ENCODE measurements at regions not wholly inside any gene's neighbourhood (a gene's known extent, or its start where the extent isn't known, plus 50 kb on each side); places are given as distances from the start of the nearest gene placed in this dataset.

DNA sequence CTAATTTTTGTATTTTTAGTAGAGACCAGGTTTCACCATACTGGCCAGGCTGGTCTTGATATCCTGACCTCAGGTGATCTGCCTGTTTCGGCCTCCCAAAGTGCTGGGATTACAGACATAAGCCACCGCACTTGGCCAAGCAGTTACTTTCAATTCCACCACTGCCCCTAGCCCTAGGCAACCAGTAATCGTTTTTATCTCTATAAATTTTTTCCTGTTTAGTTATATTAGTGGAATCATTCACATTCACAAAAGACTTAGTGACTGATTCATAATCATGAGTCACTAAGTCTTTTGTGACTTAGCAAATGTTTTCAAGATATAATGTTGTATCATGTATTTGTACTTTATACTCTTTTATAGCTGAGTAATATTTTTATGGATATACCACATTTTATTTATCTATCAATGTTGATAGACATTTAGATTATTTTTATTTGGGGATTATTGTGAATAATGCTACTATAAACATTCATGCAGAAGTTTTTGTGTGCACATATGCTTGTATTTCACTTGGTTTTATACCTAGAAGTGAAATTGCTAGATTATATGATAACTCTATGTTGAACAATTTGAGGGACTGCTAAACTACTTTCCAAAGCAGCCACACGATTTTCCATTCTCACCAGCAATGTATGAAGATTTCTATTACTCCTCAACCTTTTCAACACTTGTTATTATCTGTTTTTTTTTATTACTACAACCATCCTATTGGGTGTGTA is 421.4 kb upstream of the ID4 start:
- no peak for DNase-seq (ENCODE audit: extremely low spot score)
- H3K27ac ChIP-seq (replicated peaks in 1 of 4) = no peak overlapping the region
- H3K9me3 ChIP-seq = peaks cover 0 to 6% (median 0%) of the 10 kb centered on the region in 4 donors
- H3K27me3 ChIP-seq = no peaks in the 10 kb centered on the region
- H3K4me1 ChIP-seq = no peaks in the 10 kb centered on the region
- H3K36me3 ChIP-seq = no peaks in the 10 kb centered on the region
- intact Hi-C loops (cut with DNase I) = no loop called here
- no peak overlapping the region for H3K4me3 ChIP-seq
- 79% methylated on average over 4 of the region's 4 CpGs for WGBS
- TF ChIP-seq POLR2A (IDR thresholded peaks at IDR 0.05; ENCODE audit: low read depth) (no peak), POLR2AphosphoS5 (IDR thresholded peaks at IDR 0.05) (no peak), EP300 (IDR thresholded peaks at IDR 0.05) (no peak)
- TF ChIP-seq, protein P1, sequence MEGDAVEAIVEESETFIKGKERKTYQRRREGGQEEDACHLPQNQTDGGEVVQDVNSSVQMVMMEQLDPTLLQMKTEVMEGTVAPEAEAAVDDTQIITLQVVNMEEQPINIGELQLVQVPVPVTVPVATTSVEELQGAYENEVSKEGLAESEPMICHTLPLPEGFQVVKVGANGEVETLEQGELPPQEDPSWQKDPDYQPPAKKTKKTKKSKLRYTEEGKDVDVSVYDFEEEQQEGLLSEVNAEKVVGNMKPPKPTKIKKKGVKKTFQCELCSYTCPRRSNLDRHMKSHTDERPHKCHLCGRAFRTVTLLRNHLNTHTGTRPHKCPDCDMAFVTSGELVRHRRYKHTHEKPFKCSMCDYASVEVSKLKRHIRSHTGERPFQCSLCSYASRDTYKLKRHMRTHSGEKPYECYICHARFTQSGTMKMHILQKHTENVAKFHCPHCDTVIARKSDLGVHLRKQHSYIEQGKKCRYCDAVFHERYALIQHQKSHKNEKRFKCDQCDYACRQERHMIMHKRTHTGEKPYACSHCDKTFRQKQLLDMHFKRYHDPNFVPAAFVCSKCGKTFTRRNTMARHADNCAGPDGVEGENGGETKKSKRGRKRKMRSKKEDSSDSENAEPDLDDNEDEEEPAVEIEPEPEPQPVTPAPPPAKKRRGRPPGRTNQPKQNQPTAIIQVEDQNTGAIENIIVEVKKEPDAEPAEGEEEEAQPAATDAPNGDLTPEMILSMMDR (IDR thresholded peaks at IDR 0.05) = no peak

DNA sequence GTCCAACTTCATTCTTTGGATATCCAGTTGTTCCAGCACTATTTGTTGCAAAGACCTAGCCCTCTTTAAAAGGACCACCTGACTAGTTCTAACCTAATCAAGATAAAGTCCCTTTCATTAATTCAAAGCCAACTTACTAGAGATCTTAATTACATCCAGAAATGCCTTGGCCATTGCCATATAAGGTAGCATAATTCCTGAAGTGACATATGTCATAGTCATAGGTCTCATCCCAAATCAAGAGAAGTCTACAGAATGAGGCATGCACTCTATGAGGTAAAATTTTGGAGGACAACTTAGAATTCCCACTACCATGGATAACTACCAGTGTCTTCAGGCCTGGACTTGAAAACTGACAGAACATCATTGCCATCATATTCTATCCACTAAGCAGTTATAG is 420.4 kb upstream of the ID4 start:
- H3K9me3 ChIP-seq = peaks cover 0 to 6% (median 0%) of the 10 kb centered on the region in 4 donors
- DNase-seq (ENCODE audit: extremely low spot score) = no peak
- intact Hi-C loops (cut with DNase I) = no loop called here
- TF ChIP-seq, protein P1 (IDR thresholded peaks at IDR 0.05) = no peak
- TF ChIP-seq EP300 (IDR thresholded peaks at IDR 0.05) = no peak
- TF ChIP-seq POLR2A (IDR thresholded peaks at IDR 0.05; ENCODE audit: low read depth) = no peak
- TF ChIP-seq POLR2AphosphoS5 (IDR thresholded peaks at IDR 0.05) = no peak
- no peaks in the 10 kb centered on the region for H3K4me1 ChIP-seq
- H3K27ac ChIP-seq (replicated peaks in 1 of 4) = no peak overlapping the region
- H3K36me3 ChIP-seq = no peaks in the 10 kb centered on the region
- no peaks in the 10 kb centered on the region for H3K27me3 ChIP-seq
- no peak overlapping the region for H3K4me3 ChIP-seq

DNA sequence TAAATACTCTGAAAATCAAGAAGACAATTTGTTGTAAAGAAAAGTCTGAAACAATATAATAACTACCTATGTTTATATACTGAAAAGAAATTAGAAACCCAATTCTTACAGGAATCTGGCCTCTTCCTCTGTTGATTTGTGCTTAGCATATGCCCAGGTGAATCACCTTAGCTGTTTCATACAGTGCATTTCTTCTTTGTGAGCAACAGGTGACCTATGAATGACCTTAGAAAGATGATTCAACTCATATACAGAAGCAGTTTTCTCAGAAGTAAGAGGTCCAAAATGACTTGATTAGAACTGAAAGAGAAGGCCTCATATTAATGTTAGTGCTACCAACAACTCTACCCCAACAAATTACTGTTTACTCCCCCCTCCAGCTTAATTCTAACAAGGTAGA is 419.5 kb upstream of the ID4 start:
- TF ChIP-seq, protein P1 (IDR thresholded peaks at IDR 0.05) = no peak
- TF ChIP-seq POLR2A (IDR thresholded peaks at IDR 0.05; ENCODE audit: low read depth) (no peak), EP300 (IDR thresholded peaks at IDR 0.05) (no peak), POLR2AphosphoS5 (IDR thresholded peaks at IDR 0.05) (no peak)
- intact Hi-C loops (cut with DNase I) = no loop called here
- Histone ChIP-seq H3K4me3 (no peak overlapping the region), H3K4me1 (no peaks in the 10 kb centered on the region), H3K27ac (replicated peaks in 1 of 4) (no peak overlapping the region), H3K36me3 (no peaks in the 10 kb centered on the region), H3K9me3 (peaks cover 0 to 6% (median 0%) of the 10 kb centered on the region in 4 donors), H3K27me3 (no peaks in the 10 kb centered on the region)
- no peak for DNase-seq (ENCODE audit: extremely low spot score)

DNA sequence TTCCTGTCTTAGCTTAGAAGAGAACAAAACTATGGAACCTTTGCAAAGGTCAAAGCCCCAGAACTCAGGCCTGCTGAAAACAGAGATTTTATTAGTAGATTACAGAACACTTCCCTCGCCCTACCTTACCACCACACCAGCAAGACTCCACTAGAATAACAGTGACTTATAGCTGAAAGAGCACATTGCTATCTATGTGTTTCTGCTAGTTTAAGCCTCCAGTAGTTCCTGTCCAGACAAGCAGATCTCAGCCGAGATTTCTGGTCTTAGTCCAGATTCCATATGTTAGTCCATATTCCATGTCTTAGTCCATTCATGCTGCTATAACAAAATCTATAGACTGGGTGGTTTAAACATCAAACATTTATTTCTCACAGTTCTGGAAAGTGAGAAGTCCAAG is 412.3 kb upstream of the ID4 start:
- no peak for DNase-seq (ENCODE audit: extremely low spot score)
- 53% methylated on average over 2 of the region's 2 CpGs for WGBS
- Histone ChIP-seq H3K9me3 (peaks cover 0 to 5% (median 2%) of the 10 kb centered on the region in 4 donors), H3K27ac (replicated peaks in 1 of 4) (no peak overlapping the region), H3K4me1 (no peaks in the 10 kb centered on the region), H3K36me3 (no peaks in the 10 kb centered on the region), H3K27me3 (no peaks in the 10 kb centered on the region), H3K4me3 (no peak overlapping the region)
- intact Hi-C loops (cut with DNase I) = no loop called here
- TF ChIP-seq, protein P1 (IDR thresholded peaks at IDR 0.05) = no peak
- TF ChIP-seq EP300 (IDR thresholded peaks at IDR 0.05) = no peak

DNA sequence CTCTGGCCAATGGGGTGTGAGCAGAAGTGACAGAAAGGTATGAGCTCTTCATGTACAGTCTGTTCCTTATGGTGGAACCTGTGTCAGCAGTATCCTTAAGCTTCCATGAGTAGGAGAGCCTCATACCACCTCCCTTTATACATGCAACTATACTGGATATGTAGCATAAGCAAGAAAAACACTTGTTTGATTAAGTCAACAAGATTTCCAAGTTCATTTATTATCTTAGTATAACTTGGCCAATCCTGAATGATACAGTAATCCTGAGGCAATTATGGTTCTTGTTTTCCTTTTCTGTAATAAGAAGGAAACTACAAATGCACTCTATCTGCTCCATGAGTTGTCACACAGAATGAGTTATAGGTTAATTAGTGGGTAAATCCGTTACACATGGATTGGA is 409.6 kb upstream of the ID4 start:
- H3K27ac ChIP-seq (replicated peaks in 1 of 4) = no peak overlapping the region
- peaks cover 0 to 7% (median 4%) of the 10 kb centered on the region in 4 donors for H3K4me1 ChIP-seq
- H3K27me3 ChIP-seq = no peaks in the 10 kb centered on the region
- intact Hi-C loops (cut with DNase I) = no loop called here
- 70% methylated on average over 1 of the region's 1 CpG for WGBS
- no peaks in the 10 kb centered on the region for H3K36me3 ChIP-seq
- TF ChIP-seq POLR2AphosphoS5 (IDR thresholded peaks at IDR 0.05) = no peak
- no peak for TF ChIP-seq POLR2A (IDR thresholded peaks at IDR 0.05; ENCODE audit: low read depth)
- no peak for TF ChIP-seq EP300 (IDR thresholded peaks at IDR 0.05)
- TF ChIP-seq, protein P1 (IDR thresholded peaks at IDR 0.05) = no peak
- no peak for DNase-seq (ENCODE audit: extremely low spot score)
- H3K4me3 ChIP-seq = no peak overlapping the region
- H3K9me3 ChIP-seq = peaks cover 0 to 5% (median 2%) of the 10 kb centered on the region in 4 donors

Data from esophagus muscularis mucosa (tissue), 4 donors.